Upper lobe of left lung (tissue), 4 donors: ENCODE measurements at regions not wholly inside any gene's neighbourhood (a gene's known extent, or its start where the extent isn't known, plus 50 kb on each side); places are given as distances from the start of the nearest gene placed in this dataset.

Experiments used
- POLR2A ChIP-seq, 4 donors: fragments of 450-650 bp; IDR thresholded peaks; one replicate each; pipeline ENCODE4 v1.5.1; 2016 to 2017; ENCODE audit warnings: antibody characterized with exemption in 4 of 4, mild to moderate bottlenecking in 2 of 4
- POLR2AphosphoS5 ChIP-seq, 2 donors: sonication (generic); formaldehyde crosslinking; IDR thresholded peaks; one replicate each; pipeline ENCODE4 v1.5.1; 2017; ENCODE audit warnings: antibody characterized with exemption in 2 of 2
- TF ChIP-seq, protein P1 (sequence below), 6 experiments: fragments of 450-650 bp in 4 of 6; fragments of 200-600 bp in 2 of 6; sonication (generic) in 2 of 6; IDR thresholded peaks; one replicate each; pipeline ENCODE4 v1.5.1; 2016 to 2019; ENCODE audit warnings: antibody characterized with exemption in 6 of 6

GRCh38 chr2:16336491-16336890, 329.1 kb downstream of the CYRIA start:
- TF ChIP-seq POLR2AphosphoS5 (IDR thresholded peaks at IDR 0.05) (no peak), POLR2A (IDR thresholded peaks at IDR 0.05) (no peak)
- TF ChIP-seq, protein P1, sequence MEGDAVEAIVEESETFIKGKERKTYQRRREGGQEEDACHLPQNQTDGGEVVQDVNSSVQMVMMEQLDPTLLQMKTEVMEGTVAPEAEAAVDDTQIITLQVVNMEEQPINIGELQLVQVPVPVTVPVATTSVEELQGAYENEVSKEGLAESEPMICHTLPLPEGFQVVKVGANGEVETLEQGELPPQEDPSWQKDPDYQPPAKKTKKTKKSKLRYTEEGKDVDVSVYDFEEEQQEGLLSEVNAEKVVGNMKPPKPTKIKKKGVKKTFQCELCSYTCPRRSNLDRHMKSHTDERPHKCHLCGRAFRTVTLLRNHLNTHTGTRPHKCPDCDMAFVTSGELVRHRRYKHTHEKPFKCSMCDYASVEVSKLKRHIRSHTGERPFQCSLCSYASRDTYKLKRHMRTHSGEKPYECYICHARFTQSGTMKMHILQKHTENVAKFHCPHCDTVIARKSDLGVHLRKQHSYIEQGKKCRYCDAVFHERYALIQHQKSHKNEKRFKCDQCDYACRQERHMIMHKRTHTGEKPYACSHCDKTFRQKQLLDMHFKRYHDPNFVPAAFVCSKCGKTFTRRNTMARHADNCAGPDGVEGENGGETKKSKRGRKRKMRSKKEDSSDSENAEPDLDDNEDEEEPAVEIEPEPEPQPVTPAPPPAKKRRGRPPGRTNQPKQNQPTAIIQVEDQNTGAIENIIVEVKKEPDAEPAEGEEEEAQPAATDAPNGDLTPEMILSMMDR (IDR thresholded peaks at IDR 0.05), result no peak
